Astrocyte (in vitro differentiated cells and primary cell): ENCODE measurements at regions not wholly inside any gene's neighbourhood (a gene's known extent, or its start where the extent isn't known, plus 50 kb on each side); places are given as distances from the start of the nearest gene placed in this dataset.
A peak's percentile ranks its signal among the peaks of the same experiment; 100 is the strongest.

Experiments
- DNase-seq: peaks from one replicate; pipeline ENCODE4 v3.0.0-alpha.2; 2010; ENCODE audit warnings: low read depth
- FAIRE-seq: peaks from 2 replicates; lab custom pipeline; 2011; peaks lifted over from hg19 to GRCh38; lab: Jason Lieb, UNC
- H2AFZ ChIP-seq: 2 replicates; pipeline ENCODE4 v1.6.0; 2012; ENCODE audit warnings: low read depth, low read length, inconsistent platforms
- H3K27ac ChIP-seq: 2 replicates; pipeline ENCODE4 v1.5.1; 2011; ENCODE audit warnings: low read depth, low read length, inconsistent platforms
- H3K27me3 ChIP-seq: 2 replicates; pipeline ENCODE4 v1.6.0; 2011; ENCODE audit warnings: low read length, inconsistent platforms; ENCODE audit not compliant: insufficient read depth
- H3K36me3 ChIP-seq: 2 replicates; pipeline ENCODE4 v1.5.1; 2011; ENCODE audit warnings: low read length, inconsistent platforms; ENCODE audit not compliant: insufficient read depth
- H3K4me1 ChIP-seq: 2 replicates; pipeline ENCODE4 v1.5.1; 2011; ENCODE audit warnings: low read length, inconsistent platforms; ENCODE audit not compliant: insufficient read depth
- H3K4me2 ChIP-seq: 2 replicates; pipeline ENCODE4 v1.6.0; 2012; ENCODE audit warnings: low read length, inconsistent platforms
- H3K4me3 ChIP-seq: 2 replicates; pipeline ENCODE4 v1.5.1; 2011; ENCODE audit warnings: low read depth, mild to moderate bottlenecking, low read length, inconsistent platforms; ENCODE audit not compliant: insufficient read depth
- H3K79me2 ChIP-seq: 2 replicates; pipeline ENCODE4 v1.6.0; 2012; ENCODE audit warnings: mild to moderate bottlenecking, low read length, inconsistent platforms; ENCODE audit not compliant: insufficient read depth
- H3K9ac ChIP-seq: 2 replicates; pipeline ENCODE4 v1.6.0; 2012; ENCODE audit warnings: mild to moderate bottlenecking, low read length, inconsistent platforms
- H3K9me3 ChIP-seq: 2 replicates; pipeline ENCODE4 v1.5.1; 2012; ENCODE audit warnings: low read depth, mild to moderate bottlenecking, low read length, inconsistent platforms; ENCODE audit not compliant: insufficient read depth
- H4K20me1 ChIP-seq: 2 replicates; pipeline ENCODE4 v1.6.0; 2012; ENCODE audit warnings: low read length, inconsistent platforms; ENCODE audit not compliant: insufficient read depth
- H3K27ac Mint-ChIP-seq: one replicate; pipeline ENCODE4 v1.8.0; 2021; ENCODE audit warnings: mild to moderate bottlenecking, mixed read lengths; ENCODE audit not compliant: unreplicated experiment
- H3K27me3 Mint-ChIP-seq: one replicate; pipeline ENCODE4 v1.8.0; 2021; ENCODE audit warnings: low read depth, mixed read lengths; ENCODE audit not compliant: unreplicated experiment
- H3K36me3 Mint-ChIP-seq: one replicate; pipeline ENCODE4 v1.8.0; 2021; ENCODE audit warnings: low read depth, mixed read lengths; ENCODE audit not compliant: unreplicated experiment
- H3K4me1 Mint-ChIP-seq: one replicate; pipeline ENCODE4 v1.8.0; 2021; ENCODE audit warnings: low read depth, mixed read lengths; ENCODE audit not compliant: unreplicated experiment
- H3K4me3 Mint-ChIP-seq: one replicate; pipeline ENCODE4 v1.8.0; 2021; ENCODE audit warnings: mild to moderate bottlenecking, moderate library complexity, mixed read lengths; ENCODE audit not compliant: unreplicated experiment
- H3K9me3 Mint-ChIP-seq: one replicate; pipeline ENCODE4 v1.8.0; 2021; ENCODE audit warnings: mild to moderate bottlenecking, mixed read lengths; ENCODE audit not compliant: unreplicated experiment
- EZH2 ChIP-seq: IDR thresholded peaks from 2 replicates; pipeline ENCODE4 v1.6.1; 2012; ENCODE audit warnings: mild to moderate bottlenecking, low read length, inconsistent platforms; ENCODE audit not compliant: insufficient read depth
- TF ChIP-seq, protein P1 (sequence below): IDR thresholded peaks from 2 replicates; pipeline ENCODE4 v1.5.1; 2011; ENCODE audit warnings: low read depth, mild to moderate bottlenecking, inconsistent platforms, low read length, moderate library complexity; ENCODE audit not compliant: insufficient read depth

- no peak for FAIRE-seq
- H3K36me3 Mint-ChIP-seq, result no peaks in the 10 kb centered on the region
- peaks cover 3% of the 10 kb centered on the region for H3K27me3 Mint-ChIP-seq
- H3K9ac ChIP-seq, result no peak overlapping the region
- no peak overlapping the region for H2AFZ ChIP-seq
- no peak for DNase-seq
- no peaks in the 10 kb centered on the region for H4K20me1 ChIP-seq
- no peaks in the 10 kb centered on the region for H3K9me3 ChIP-seq
- no peak overlapping the region for H3K4me3 ChIP-seq
- no peak overlapping the region for H3K4me3 Mint-ChIP-seq
- no peak for TF ChIP-seq EZH2
- TF ChIP-seq, protein P1, sequence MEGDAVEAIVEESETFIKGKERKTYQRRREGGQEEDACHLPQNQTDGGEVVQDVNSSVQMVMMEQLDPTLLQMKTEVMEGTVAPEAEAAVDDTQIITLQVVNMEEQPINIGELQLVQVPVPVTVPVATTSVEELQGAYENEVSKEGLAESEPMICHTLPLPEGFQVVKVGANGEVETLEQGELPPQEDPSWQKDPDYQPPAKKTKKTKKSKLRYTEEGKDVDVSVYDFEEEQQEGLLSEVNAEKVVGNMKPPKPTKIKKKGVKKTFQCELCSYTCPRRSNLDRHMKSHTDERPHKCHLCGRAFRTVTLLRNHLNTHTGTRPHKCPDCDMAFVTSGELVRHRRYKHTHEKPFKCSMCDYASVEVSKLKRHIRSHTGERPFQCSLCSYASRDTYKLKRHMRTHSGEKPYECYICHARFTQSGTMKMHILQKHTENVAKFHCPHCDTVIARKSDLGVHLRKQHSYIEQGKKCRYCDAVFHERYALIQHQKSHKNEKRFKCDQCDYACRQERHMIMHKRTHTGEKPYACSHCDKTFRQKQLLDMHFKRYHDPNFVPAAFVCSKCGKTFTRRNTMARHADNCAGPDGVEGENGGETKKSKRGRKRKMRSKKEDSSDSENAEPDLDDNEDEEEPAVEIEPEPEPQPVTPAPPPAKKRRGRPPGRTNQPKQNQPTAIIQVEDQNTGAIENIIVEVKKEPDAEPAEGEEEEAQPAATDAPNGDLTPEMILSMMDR, result no peak
- no peaks in the 10 kb centered on the region for H3K79me2 ChIP-seq
- no peak overlapping the region for H3K27ac ChIP-seq
- H3K27ac Mint-ChIP-seq, result no peak overlapping the region
- H3K4me1 ChIP-seq, result peaks cover 6% of the 10 kb centered on the region
- H3K36me3 ChIP-seq, result no peaks in the 10 kb centered on the region
- H3K9me3 Mint-ChIP-seq, result no peaks in the 10 kb centered on the region
- no peak overlapping the region for H3K4me2 ChIP-seq
- no peaks in the 10 kb centered on the region for H3K27me3 ChIP-seq
- H3K4me1 Mint-ChIP-seq, result peaks cover 10% of the 10 kb centered on the region
Observed at GRCh38 chr6:84511929-84512328, 252.5 kb downstream of the TBX18 start.

DNA sequence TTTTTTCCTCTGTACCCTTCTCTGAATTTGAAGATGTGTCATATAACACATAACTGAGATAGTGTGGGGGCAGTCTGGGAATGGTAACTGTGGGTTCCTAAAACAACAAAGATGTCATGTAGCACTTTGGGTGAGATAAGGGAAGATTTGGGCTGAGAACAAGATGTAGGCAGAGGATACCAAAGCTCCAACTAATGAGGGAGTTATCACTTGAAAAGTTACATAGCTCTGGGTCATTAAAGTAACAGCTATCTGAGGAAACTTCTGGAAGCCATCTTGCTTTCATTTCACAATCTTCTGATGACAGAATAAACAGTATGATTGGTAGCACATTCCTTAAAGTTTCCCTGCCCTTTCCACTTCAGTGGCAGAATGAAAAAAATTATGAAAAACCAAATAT is 255.4 kb downstream of the TBX18 start:
- Histone ChIP-seq H2AFZ (no peak overlapping the region), H3K4me2 (no peak overlapping the region), H3K27me3 (no peaks in the 10 kb centered on the region), H3K9me3 (no peaks in the 10 kb centered on the region), H3K36me3 (no peaks in the 10 kb centered on the region), H3K4me3 (no peak overlapping the region), H3K9ac (no peak overlapping the region), H3K27ac (no peak overlapping the region), H4K20me1 (no peaks in the 10 kb centered on the region), H3K79me2 (no peaks in the 10 kb centered on the region), H3K4me1 (no peaks in the 10 kb centered on the region)
- Mint-ChIP-seq H3K4me1 (peaks cover 4% of the 10 kb centered on the region), H3K27ac (peak overlapping the region; percentile 64), H3K27me3 (peaks cover 2% of the 10 kb centered on the region), H3K36me3 (peaks cover 2% of the 10 kb centered on the region), H3K9me3 (peaks cover 2% of the 10 kb centered on the region), H3K4me3 (no peak overlapping the region)
- DNase-seq, result peak; percentile 42
- no peak for FAIRE-seq
- TF ChIP-seq, protein P1, result no peak
- no peak for TF ChIP-seq EZH2

- H3K79me2 ChIP-seq, result no peaks in the 10 kb centered on the region
- H3K27ac ChIP-seq, result no peak overlapping the region
- no peak overlapping the region for H3K4me2 ChIP-seq
- H3K36me3 ChIP-seq, result no peaks in the 10 kb centered on the region
- H3K4me3 Mint-ChIP-seq, result no peak overlapping the region
- H3K27me3 ChIP-seq, result no peaks in the 10 kb centered on the region
- H3K9me3 Mint-ChIP-seq, result peaks cover 2% of the 10 kb centered on the region
- H3K36me3 Mint-ChIP-seq, result peaks cover 2% of the 10 kb centered on the region
- no peak overlapping the region for H2AFZ ChIP-seq
- H3K4me3 ChIP-seq, result no peak overlapping the region
- H4K20me1 ChIP-seq, result no peaks in the 10 kb centered on the region
- no peak for DNase-seq
- H3K9me3 ChIP-seq, result no peaks in the 10 kb centered on the region
- H3K27me3 Mint-ChIP-seq, result no peaks in the 10 kb centered on the region
- no peaks in the 10 kb centered on the region for H3K4me1 ChIP-seq
- no peak overlapping the region for H3K27ac Mint-ChIP-seq
- no peak overlapping the region for H3K9ac ChIP-seq
- TF ChIP-seq, protein P1, result no peak
- no peak for TF ChIP-seq EZH2
- FAIRE-seq, result no peak
- peaks cover 4% of the 10 kb centered on the region for H3K4me1 Mint-ChIP-seq
Observed at GRCh38 chr6:84508334-84508733, 256.1 kb downstream of the TBX18 start.
